GM12875 (cell line): ENCODE measurements at regions not wholly inside any gene's neighbourhood (a gene's known extent, or its start where the extent isn't known, plus 50 kb on each side); places are given as distances from the start of the nearest gene placed in this dataset.

ENCODE experiments used
- H3K4me3 ChIP-seq: one replicate; pipeline ENCODE4 v1.5.1; 2011; ENCODE audit warnings: low read depth, low read length, control low read depth
- CTCF ChIP-seq: IDR thresholded peaks from 2 replicates; pipeline ENCODE4 v1.5.1; 2011; ENCODE audit warnings: low read depth, mild to moderate bottlenecking, control low read depth, inconsistent platforms, low read length, moderate library complexity, borderline replicate concordance; ENCODE audit not compliant: insufficient read depth

GRCh38 chr7:25765110-25765655 lies 386.8 kb upstream of the NFE2L3 start:
- no peak overlapping the region for H3K4me3 ChIP-seq
- no peak for TF ChIP-seq CTCF

- TF ChIP-seq CTCF, result no peak
Observed at GRCh38 chr7:25770235-25770634, 381.8 kb upstream of the NFE2L3 start.

GRCh38 chr7:25770670-25771069 lies 381.3 kb upstream of the NFE2L3 start:
- H3K4me3 ChIP-seq, result no peak overlapping the region
- TF ChIP-seq CTCF, result no peak

More at GRCh38 chr7:25770235-25770634, 381.8 kb upstream of the NFE2L3 start:
- H3K4me3 ChIP-seq, result no peak overlapping the region

- H3K4me3 ChIP-seq, result no peak overlapping the region
- no peak for TF ChIP-seq CTCF
Observed at GRCh38 chr7:25771491-25771890, 380.5 kb upstream of the NFE2L3 start.

GRCh38 chr7:25772802-25773201 lies 379.2 kb upstream of the NFE2L3 start:
- no peak for TF ChIP-seq CTCF
- H3K4me3 ChIP-seq, result no peak overlapping the region

- no peak for TF ChIP-seq CTCF
- no peak overlapping the region for H3K4me3 ChIP-seq
Observed at GRCh38 chr7:25774675-25775074, 377.3 kb upstream of the NFE2L3 start.

GRCh38 chr7:25775570-25775969 lies 376.4 kb upstream of the NFE2L3 start:
- H3K4me3 ChIP-seq, result no peak overlapping the region
- TF ChIP-seq CTCF, result no peak
